CD4-positive, alpha-beta memory T cell (primary cell): ENCODE measurements at regions not wholly inside any gene's neighbourhood (a gene's known extent, or its start where the extent isn't known, plus 50 kb on each side); places are given as distances from the start of the nearest gene placed in this dataset.

ENCODE experiments used
- CTCF ChIA-PET: fragments of 350-600 bp; sonication (Branson Sonifier 250); formaldehyde crosslinking; loops from one replicate; lab custom pipeline; 2021; ENCODE audit warnings: inconsistent platforms; ENCODE audit not compliant: partially characterized antibody; lab: Charles Lee
- POLR2A ChIA-PET: fragments of 350-600 bp; sonication (Branson Sonifier 250); formaldehyde crosslinking; loops from one replicate; lab custom pipeline; 2021; ENCODE audit not compliant: partially characterized antibody; lab: Charles Lee
- DNase-seq, 5 donors: peaks; one replicate each; pipeline versions ENCODE4 v3.0.0 to v3.0.0-alpha.2; 2020 to 2022; ENCODE audit warnings: mixed read lengths in 1 of 5
- H3K27ac ChIP-seq: one replicate; pipeline ENCODE4 v1.7.0; 2013; ENCODE audit warnings: low read depth, low read length
- H3K27me3 ChIP-seq: 2 replicates; pipeline ENCODE4 v1.7.0; 2013; ENCODE audit warnings: mild to moderate bottlenecking, low read length, moderate library complexity; ENCODE audit not compliant: insufficient read depth
- H3K36me3 ChIP-seq: 2 replicates; pipeline ENCODE4 v1.7.0; 2013; ENCODE audit warnings: mild to moderate bottlenecking, low read length, moderate library complexity; ENCODE audit not compliant: insufficient read depth
- H3K4me1 ChIP-seq: 2 replicates; pipeline ENCODE4 v1.7.0; 2013; ENCODE audit warnings: mild to moderate bottlenecking, low read length, moderate library complexity; ENCODE audit not compliant: insufficient read depth
- H3K4me3 ChIP-seq, 2 donors: one replicate each; pipeline ENCODE4 v1.7.0; 2013; ENCODE audit warnings: low read length in 2 of 2, mild to moderate bottlenecking in 1 of 2
- H3K9me3 ChIP-seq, 2 donors: one replicate each; pipeline ENCODE4 v1.7.0; 2013; ENCODE audit warnings: low read length in 2 of 2, control low read depth in 1 of 2; ENCODE audit not compliant: control insufficient read depth in 1 of 2
- H3K27ac Mint-ChIP-seq, 7 donors: one replicate each; pipeline ENCODE4 v1.8.0; 2020 to 2021; ENCODE audit warnings: mixed read lengths in 7 of 7, mild to moderate bottlenecking in 6 of 7, inconsistent platforms in 3 of 7, moderate library complexity in 3 of 7
- H3K27me3 Mint-ChIP-seq, 2 donors: one replicate each; pipeline ENCODE4 v1.8.0; 2020 to 2021; ENCODE audit warnings: mixed read lengths in 2 of 2
- H3K36me3 Mint-ChIP-seq, 2 donors: one replicate each; pipeline ENCODE4 v1.8.0; 2020 to 2021; ENCODE audit warnings: mixed read lengths in 2 of 2, inconsistent platforms in 1 of 2, mild to moderate bottlenecking in 1 of 2
- H3K4me1 Mint-ChIP-seq, 4 donors: one replicate each; pipeline ENCODE4 v1.8.0; 2020 to 2021; ENCODE audit warnings: mixed read lengths in 4 of 4, mild to moderate bottlenecking in 1 of 4
- H3K4me3 Mint-ChIP-seq, 8 donors: one replicate each; pipeline ENCODE4 v1.8.0; 2020 to 2021; ENCODE audit warnings: mixed read lengths in 8 of 8, mild to moderate bottlenecking in 7 of 8, moderate library complexity in 6 of 8, inconsistent platforms in 3 of 8
- H3K9me3 Mint-ChIP-seq, 8 donors: one replicate each; pipeline ENCODE4 v1.8.0; 2020 to 2021; ENCODE audit warnings: mixed read lengths in 8 of 8, mild to moderate bottlenecking in 5 of 8, inconsistent platforms in 3 of 8, moderate library complexity in 1 of 8
- intact Hi-C: fragments of 100-400 bp; cut with micrococcal nuclease; formaldehyde crosslinking; loops from one replicate; pipeline ENCODE4 v1.15.1; 2023

DNA sequence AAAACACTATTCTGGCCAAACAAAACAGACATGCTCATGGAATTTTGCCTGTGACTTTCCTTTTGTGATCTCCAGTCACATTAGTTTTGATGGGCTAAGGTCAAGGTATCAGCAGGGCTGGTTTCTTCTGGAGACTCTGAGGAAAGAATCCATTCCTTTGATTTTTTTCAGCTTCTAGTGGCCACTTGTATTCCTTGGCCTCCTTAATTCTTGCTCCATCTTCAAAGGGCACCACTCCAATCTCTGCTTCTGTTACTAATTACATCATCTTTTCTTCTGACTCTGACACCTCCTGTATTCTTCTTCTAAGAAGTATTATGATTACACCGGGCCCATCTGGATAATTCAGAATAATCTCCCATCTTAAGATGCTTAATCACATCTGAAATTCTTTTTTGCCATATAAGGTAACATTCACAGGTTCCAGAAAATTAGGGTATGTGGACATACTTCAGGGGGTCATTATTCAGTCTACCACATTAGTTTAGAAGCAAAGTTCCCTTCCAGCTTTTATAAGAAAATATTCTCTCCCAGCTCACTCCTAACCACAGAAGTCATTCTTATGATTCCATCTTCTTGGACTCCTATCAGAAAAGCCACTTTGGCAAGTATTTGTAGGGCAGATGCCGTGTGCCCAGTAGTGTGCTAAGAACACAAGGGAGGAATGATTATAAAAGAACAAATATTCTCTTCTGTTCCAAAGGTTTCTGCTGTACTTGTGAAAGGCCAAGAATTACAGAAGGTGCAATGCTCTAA lies 56.4 kb upstream of the FSHB start:
- intact Hi-C loops, result no loop called here
- no peaks in the 10 kb centered on the region for H3K4me1 ChIP-seq
- H3K4me1 Mint-ChIP-seq, result no peaks in the 10 kb centered on the region
- ChIA-PET CTCF (no interaction called here), POLR2A (no interaction called here)
- no peak overlapping the region for H3K27ac ChIP-seq
- no peak overlapping the region for H3K4me3 ChIP-seq
- H3K27ac Mint-ChIP-seq, result no peak overlapping the region
- H3K4me3 Mint-ChIP-seq, result no peak overlapping the region
- no peaks in the 10 kb centered on the region for H3K27me3 ChIP-seq
- no peaks in the 10 kb centered on the region for H3K36me3 ChIP-seq
- peaks cover 2 to 11% of the 10 kb centered on the region in 2 donors for H3K27me3 Mint-ChIP-seq
- no peaks in the 10 kb centered on the region for H3K9me3 ChIP-seq
- peaks cover 0 to 9% (median 7%) of the 10 kb centered on the region in 8 donors for H3K9me3 Mint-ChIP-seq
- DNase-seq, result no peak
- H3K36me3 Mint-ChIP-seq, result peaks cover 0 to 1% of the 10 kb centered on the region in 2 donors
